ENCODE measurements at regions not wholly inside any gene's neighbourhood (a gene's known extent, or its start where the extent isn't known, plus 50 kb on each side); places are given as distances from the start of the nearest gene placed in this dataset.

GRCh38 chr4:59920416-59920815 lies 1279.7 kb upstream of the ADGRL3 start:
- WGBS, result 49% methylated on average over 3 of the region's 3 CpGs
- Histone ChIP-seq H3K4me1 (no peaks in the 10 kb centered on the region), H3K4me3 (no peak overlapping the region), H3K27ac (no peak overlapping the region), H3K27me3 (no peaks in the 10 kb centered on the region), H3K36me3 (no peaks in the 10 kb centered on the region), H3K9me3 (no peaks in the 10 kb centered on the region)
- TF ChIP-seq POLR2A (IDR thresholded peaks at IDR 0.05) (no peak), EP300 (IDR thresholded peaks at IDR 0.05) (no peak), POLR2AphosphoS5 (IDR thresholded peaks at IDR 0.05) (no peak), CTCF (IDR thresholded peaks at IDR 0.05) (no peak)
- DNase-seq (ENCODE audit: low spot score in 2 of 2), result no peak

GRCh38 chr4:59925290-59925689 lies 1274.8 kb upstream of the ADGRL3 start:
- no peak for TF ChIP-seq POLR2AphosphoS5 (IDR thresholded peaks at IDR 0.05)
- no peak for TF ChIP-seq CTCF (IDR thresholded peaks at IDR 0.05)
- no peak for TF ChIP-seq EP300 (IDR thresholded peaks at IDR 0.05)
- no peak for TF ChIP-seq POLR2A (IDR thresholded peaks at IDR 0.05)
- no peak overlapping the region for H3K27ac ChIP-seq
- no peaks in the 10 kb centered on the region for H3K4me1 ChIP-seq
- no peaks in the 10 kb centered on the region for H3K36me3 ChIP-seq
- H3K4me3 ChIP-seq, result no peak overlapping the region
- H3K27me3 ChIP-seq, result no peaks in the 10 kb centered on the region
- no peak for DNase-seq (ENCODE audit: low spot score in 2 of 2)
- 27% methylated on average over 1 of the region's 1 CpG for WGBS
- H3K9me3 ChIP-seq, result no peaks in the 10 kb centered on the region

- no peak for DNase-seq (ENCODE audit: low spot score in 2 of 2)
- Histone ChIP-seq H3K27ac (no peak overlapping the region), H3K36me3 (no peaks in the 10 kb centered on the region), H3K4me3 (no peak overlapping the region), H3K9me3 (no peaks in the 10 kb centered on the region), H3K4me1 (no peaks in the 10 kb centered on the region), H3K27me3 (no peaks in the 10 kb centered on the region)
- 72% methylated on average over 3 of the region's 3 CpGs for WGBS
- TF ChIP-seq POLR2A (IDR thresholded peaks at IDR 0.05), result no peak
- TF ChIP-seq EP300 (IDR thresholded peaks at IDR 0.05), result no peak
- no peak for TF ChIP-seq CTCF (IDR thresholded peaks at IDR 0.05)
- no peak for TF ChIP-seq POLR2AphosphoS5 (IDR thresholded peaks at IDR 0.05)
Measured at GRCh38 chr4:59936566-59936965, 1263.6 kb upstream of the ADGRL3 start.

GRCh38 chr4:59938166-59938565 lies 1262.0 kb upstream of the ADGRL3 start:
- WGBS, result 60% methylated on average over 1 of the region's 1 CpG
- no peak for TF ChIP-seq POLR2AphosphoS5 (IDR thresholded peaks at IDR 0.05)
- no peak for TF ChIP-seq POLR2A (IDR thresholded peaks at IDR 0.05)
- TF ChIP-seq CTCF (IDR thresholded peaks at IDR 0.05), result no peak
- TF ChIP-seq EP300 (IDR thresholded peaks at IDR 0.05), result no peak
- Histone ChIP-seq H3K4me3 (no peak overlapping the region), H3K27ac (no peak overlapping the region), H3K9me3 (no peaks in the 10 kb centered on the region), H3K4me1 (no peaks in the 10 kb centered on the region), H3K36me3 (no peaks in the 10 kb centered on the region), H3K27me3 (no peaks in the 10 kb centered on the region)
- no peak for DNase-seq (ENCODE audit: low spot score in 2 of 2)

- no peaks in the 10 kb centered on the region for H3K4me1 ChIP-seq
- no peaks in the 10 kb centered on the region for H3K36me3 ChIP-seq
- H3K4me3 ChIP-seq, result no peak overlapping the region
- no peak overlapping the region for H3K27ac ChIP-seq
- no peak for DNase-seq (ENCODE audit: low spot score in 2 of 2)
- no peak for TF ChIP-seq EP300 (IDR thresholded peaks at IDR 0.05)
- no peak for TF ChIP-seq POLR2A (IDR thresholded peaks at IDR 0.05)
- 27% methylated on average over 2 of the region's 2 CpGs for WGBS
- no peaks in the 10 kb centered on the region for H3K9me3 ChIP-seq
- H3K27me3 ChIP-seq, result no peaks in the 10 kb centered on the region
Measured at GRCh38 chr4:59945277-59945676, 1254.8 kb upstream of the ADGRL3 start.

- Histone ChIP-seq H3K9me3 (no peaks in the 10 kb centered on the region), H3K27me3 (no peaks in the 10 kb centered on the region), H3K27ac (no peak overlapping the region), H3K36me3 (no peaks in the 10 kb centered on the region), H3K4me3 (no peak overlapping the region), H3K4me1 (no peaks in the 10 kb centered on the region)
- TF ChIP-seq CTCF (IDR thresholded peaks at IDR 0.05) (no peak), POLR2AphosphoS5 (IDR thresholded peaks at IDR 0.05) (no peak), EP300 (IDR thresholded peaks at IDR 0.05) (no peak), POLR2A (IDR thresholded peaks at IDR 0.05) (no peak)
- 42% methylated on average over 1 of the region's 1 CpG for WGBS
- no peak for DNase-seq (ENCODE audit: low spot score in 2 of 2)
Measured at GRCh38 chr4:59945716-59946115, 1254.4 kb upstream of the ADGRL3 start.
